H1 (cell line): ENCODE measurements at regions not wholly inside any gene's neighbourhood (a gene's known extent, or its start where the extent isn't known, plus 50 kb on each side); places are given as distances from the start of the nearest gene placed in this dataset.

Experiments
- BACH1 ChIP-seq: IDR thresholded peaks from 2 replicates; pipeline ENCODE4 v1.6.1; 2012; ENCODE audit warnings: low read length, improper control_type of control experiment
- KDM1A ChIP-seq: fragments of 200-600, 300-600 bp; sonication (generic); IDR thresholded peaks from 2 replicates; pipeline ENCODE4 v1.7.1; 2016; ENCODE audit warnings: mild to moderate bottlenecking, low read length, borderline replicate concordance
- TF ChIP-seq, protein P1 (sequence below): fragments of 300-600 bp; sonication (generic); IDR thresholded peaks from 2 replicates; pipeline ENCODE4 v1.7.1; 2012; ENCODE audit warnings: low read length, moderate library complexity, mild to moderate bottlenecking, inconsistent platforms; ENCODE audit not compliant: insufficient replicate concordance

DNA sequence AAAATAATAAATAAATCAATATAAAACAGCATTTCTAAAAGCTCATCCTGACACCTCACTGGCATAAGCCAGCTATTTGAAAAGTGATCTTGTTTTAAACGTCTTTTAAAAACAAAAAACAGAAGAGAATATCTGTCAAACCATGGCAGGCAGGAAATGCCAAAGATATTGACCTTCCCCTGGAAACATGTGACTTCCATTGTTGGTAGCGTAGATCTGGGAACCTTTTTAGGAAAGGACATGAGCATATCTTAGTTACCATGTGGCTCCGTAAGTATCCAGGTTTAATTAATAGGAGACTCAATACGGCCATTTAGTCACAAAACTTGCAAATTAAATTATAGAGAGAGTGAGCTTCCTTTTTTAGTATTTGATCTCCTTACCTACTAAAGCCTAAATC is 83.0 kb upstream of the KLHL4 start (continued):
- TF ChIP-seq, protein P1, sequence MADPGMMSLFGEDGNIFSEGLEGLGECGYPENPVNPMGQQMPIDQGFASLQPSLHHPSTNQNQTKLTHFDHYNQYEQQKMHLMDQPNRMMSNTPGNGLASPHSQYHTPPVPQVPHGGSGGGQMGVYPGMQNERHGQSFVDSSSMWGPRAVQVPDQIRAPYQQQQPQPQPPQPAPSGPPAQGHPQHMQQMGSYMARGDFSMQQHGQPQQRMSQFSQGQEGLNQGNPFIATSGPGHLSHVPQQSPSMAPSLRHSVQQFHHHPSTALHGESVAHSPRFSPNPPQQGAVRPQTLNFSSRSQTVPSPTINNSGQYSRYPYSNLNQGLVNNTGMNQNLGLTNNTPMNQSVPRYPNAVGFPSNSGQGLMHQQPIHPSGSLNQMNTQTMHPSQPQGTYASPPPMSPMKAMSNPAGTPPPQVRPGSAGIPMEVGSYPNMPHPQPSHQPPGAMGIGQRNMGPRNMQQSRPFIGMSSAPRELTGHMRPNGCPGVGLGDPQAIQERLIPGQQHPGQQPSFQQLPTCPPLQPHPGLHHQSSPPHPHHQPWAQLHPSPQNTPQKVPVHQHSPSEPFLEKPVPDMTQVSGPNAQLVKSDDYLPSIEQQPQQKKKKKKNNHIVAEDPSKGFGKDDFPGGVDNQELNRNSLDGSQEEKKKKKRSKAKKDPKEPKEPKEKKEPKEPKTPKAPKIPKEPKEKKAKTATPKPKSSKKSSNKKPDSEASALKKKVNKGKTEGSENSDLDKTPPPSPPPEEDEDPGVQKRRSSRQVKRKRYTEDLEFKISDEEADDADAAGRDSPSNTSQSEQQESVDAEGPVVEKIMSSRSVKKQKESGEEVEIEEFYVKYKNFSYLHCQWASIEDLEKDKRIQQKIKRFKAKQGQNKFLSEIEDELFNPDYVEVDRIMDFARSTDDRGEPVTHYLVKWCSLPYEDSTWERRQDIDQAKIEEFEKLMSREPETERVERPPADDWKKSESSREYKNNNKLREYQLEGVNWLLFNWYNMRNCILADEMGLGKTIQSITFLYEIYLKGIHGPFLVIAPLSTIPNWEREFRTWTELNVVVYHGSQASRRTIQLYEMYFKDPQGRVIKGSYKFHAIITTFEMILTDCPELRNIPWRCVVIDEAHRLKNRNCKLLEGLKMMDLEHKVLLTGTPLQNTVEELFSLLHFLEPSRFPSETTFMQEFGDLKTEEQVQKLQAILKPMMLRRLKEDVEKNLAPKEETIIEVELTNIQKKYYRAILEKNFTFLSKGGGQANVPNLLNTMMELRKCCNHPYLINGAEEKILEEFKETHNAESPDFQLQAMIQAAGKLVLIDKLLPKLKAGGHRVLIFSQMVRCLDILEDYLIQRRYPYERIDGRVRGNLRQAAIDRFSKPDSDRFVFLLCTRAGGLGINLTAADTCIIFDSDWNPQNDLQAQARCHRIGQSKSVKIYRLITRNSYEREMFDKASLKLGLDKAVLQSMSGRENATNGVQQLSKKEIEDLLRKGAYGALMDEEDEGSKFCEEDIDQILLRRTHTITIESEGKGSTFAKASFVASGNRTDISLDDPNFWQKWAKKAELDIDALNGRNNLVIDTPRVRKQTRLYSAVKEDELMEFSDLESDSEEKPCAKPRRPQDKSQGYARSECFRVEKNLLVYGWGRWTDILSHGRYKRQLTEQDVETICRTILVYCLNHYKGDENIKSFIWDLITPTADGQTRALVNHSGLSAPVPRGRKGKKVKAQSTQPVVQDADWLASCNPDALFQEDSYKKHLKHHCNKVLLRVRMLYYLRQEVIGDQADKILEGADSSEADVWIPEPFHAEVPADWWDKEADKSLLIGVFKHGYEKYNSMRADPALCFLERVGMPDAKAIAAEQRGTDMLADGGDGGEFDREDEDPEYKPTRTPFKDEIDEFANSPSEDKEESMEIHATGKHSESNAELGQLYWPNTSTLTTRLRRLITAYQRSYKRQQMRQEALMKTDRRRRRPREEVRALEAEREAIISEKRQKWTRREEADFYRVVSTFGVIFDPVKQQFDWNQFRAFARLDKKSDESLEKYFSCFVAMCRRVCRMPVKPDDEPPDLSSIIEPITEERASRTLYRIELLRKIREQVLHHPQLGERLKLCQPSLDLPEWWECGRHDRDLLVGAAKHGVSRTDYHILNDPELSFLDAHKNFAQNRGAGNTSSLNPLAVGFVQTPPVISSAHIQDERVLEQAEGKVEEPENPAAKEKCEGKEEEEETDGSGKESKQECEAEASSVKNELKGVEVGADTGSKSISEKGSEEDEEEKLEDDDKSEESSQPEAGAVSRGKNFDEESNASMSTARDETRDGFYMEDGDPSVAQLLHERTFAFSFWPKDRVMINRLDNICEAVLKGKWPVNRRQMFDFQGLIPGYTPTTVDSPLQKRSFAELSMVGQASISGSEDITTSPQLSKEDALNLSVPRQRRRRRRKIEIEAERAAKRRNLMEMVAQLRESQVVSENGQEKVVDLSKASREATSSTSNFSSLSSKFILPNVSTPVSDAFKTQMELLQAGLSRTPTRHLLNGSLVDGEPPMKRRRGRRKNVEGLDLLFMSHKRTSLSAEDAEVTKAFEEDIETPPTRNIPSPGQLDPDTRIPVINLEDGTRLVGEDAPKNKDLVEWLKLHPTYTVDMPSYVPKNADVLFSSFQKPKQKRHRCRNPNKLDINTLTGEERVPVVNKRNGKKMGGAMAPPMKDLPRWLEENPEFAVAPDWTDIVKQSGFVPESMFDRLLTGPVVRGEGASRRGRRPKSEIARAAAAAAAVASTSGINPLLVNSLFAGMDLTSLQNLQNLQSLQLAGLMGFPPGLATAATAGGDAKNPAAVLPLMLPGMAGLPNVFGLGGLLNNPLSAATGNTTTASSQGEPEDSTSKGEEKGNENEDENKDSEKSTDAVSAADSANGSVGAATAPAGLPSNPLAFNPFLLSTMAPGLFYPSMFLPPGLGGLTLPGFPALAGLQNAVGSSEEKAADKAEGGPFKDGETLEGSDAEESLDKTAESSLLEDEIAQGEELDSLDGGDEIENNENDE, result no peak
- TF ChIP-seq BACH1, result no peak
- no peak for TF ChIP-seq KDM1A
